ENCODE measurements at regions not wholly inside any gene's neighbourhood (a gene's known extent, or its start where the extent isn't known, plus 50 kb on each side); places are given as distances from the start of the nearest gene placed in this dataset.

GRCh38 chrX:3169421-3169820 lies 128.2 kb downstream of the ARSF start:
- TF ChIP-seq, protein P1, sequence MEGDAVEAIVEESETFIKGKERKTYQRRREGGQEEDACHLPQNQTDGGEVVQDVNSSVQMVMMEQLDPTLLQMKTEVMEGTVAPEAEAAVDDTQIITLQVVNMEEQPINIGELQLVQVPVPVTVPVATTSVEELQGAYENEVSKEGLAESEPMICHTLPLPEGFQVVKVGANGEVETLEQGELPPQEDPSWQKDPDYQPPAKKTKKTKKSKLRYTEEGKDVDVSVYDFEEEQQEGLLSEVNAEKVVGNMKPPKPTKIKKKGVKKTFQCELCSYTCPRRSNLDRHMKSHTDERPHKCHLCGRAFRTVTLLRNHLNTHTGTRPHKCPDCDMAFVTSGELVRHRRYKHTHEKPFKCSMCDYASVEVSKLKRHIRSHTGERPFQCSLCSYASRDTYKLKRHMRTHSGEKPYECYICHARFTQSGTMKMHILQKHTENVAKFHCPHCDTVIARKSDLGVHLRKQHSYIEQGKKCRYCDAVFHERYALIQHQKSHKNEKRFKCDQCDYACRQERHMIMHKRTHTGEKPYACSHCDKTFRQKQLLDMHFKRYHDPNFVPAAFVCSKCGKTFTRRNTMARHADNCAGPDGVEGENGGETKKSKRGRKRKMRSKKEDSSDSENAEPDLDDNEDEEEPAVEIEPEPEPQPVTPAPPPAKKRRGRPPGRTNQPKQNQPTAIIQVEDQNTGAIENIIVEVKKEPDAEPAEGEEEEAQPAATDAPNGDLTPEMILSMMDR (optimal IDR thresholded peaks at IDR 0.05 in 1 of 3, IDR thresholded peaks at IDR 0.05 in 1 of 3, conservative IDR thresholded peaks at IDR 0.05 in 1 of 3; ENCODE audit: extremely low read depth in 1 of 3, insufficient read depth in 2 of 3, low read length in 3 of 3): no peak
- TF ChIP-seq EZH2 (IDR thresholded peaks at IDR 0.05; ENCODE audit: low read length): no peak
